GM23338 (cell line): ENCODE measurements at regions not wholly inside any gene's neighbourhood (a gene's known extent, or its start where the extent isn't known, plus 50 kb on each side); places are given as distances from the start of the nearest gene placed in this dataset.

Experiments used
- ATAC-seq: fragments of 200-7000 bp; cut with Tn5 transposase; 3 replicates; pipeline ENCODE4 v1.9.1; 2020
- DNase-seq: peaks from one replicate; pipeline ENCODE4 v3.0.0-alpha.2; 2015; ENCODE audit warnings: low spot score
- H2AFZ ChIP-seq: fragments of 200-600 bp; sonication (generic); 2 replicates; pipeline ENCODE4 v1.8.0; 2016; ENCODE audit warnings: antibody characterized with exemption, mild to moderate bottlenecking, moderate library complexity
- H3F3A ChIP-seq: fragments of 200-600 bp; sonication (generic); replicated peaks from 2 replicates; pipeline ENCODE4 v1.8.0; 2017; ENCODE audit warnings: antibody characterized with exemption, mixed run types, low read depth
- H3K27ac ChIP-seq: fragments of 200-600 bp; sonication (generic); 2 replicates; pipeline ENCODE4 v1.6.1; 2016; ENCODE audit warnings: low read depth
- H3K27me3 ChIP-seq: fragments of 200-600 bp; sonication (generic); 2 replicates; pipeline ENCODE4 v1.8.0; 2016; ENCODE audit warnings: mild to moderate bottlenecking, mixed run types, moderate library complexity; ENCODE audit not compliant: insufficient read depth
- H3K36me3 ChIP-seq: fragments of 200-600 bp; sonication (generic); 2 replicates; pipeline ENCODE4 v1.8.0; 2016; ENCODE audit warnings: mild to moderate bottlenecking; ENCODE audit not compliant: insufficient read depth
- H3K4me1 ChIP-seq: fragments of 200-600 bp; sonication (generic); 2 replicates; pipeline ENCODE4 v1.8.0; 2016; ENCODE audit warnings: mild to moderate bottlenecking, moderate library complexity; ENCODE audit not compliant: insufficient read depth
- H3K4me2 ChIP-seq: fragments of 200-600 bp; sonication (generic); 2 replicates; pipeline ENCODE4 v1.7.1; 2017; ENCODE audit warnings: mixed run types
- H3K4me3 ChIP-seq: fragments of 200-600 bp; sonication (generic); 2 replicates; pipeline ENCODE4 v1.6.1; 2016; ENCODE audit warnings: mixed run types
- H3K79me2 ChIP-seq: fragments of 200-600 bp; sonication (generic); replicated peaks from 2 replicates; pipeline ENCODE4 v1.8.0; 2017; ENCODE audit warnings: mild to moderate bottlenecking; ENCODE audit not compliant: insufficient read depth
- H3K9me2 ChIP-seq: fragments of 200-600 bp; sonication (generic); 2 replicates; pipeline ENCODE4 v1.8.0; 2017; ENCODE audit not compliant: insufficient read depth
- H4K20me1 ChIP-seq: fragments of 200-600 bp; sonication (generic); replicated peaks from 2 replicates; pipeline ENCODE4 v1.8.0; 2017; ENCODE audit warnings: mild to moderate bottlenecking; ENCODE audit not compliant: insufficient read depth
- H3K27ac Mint-ChIP-seq: 2 replicates; pipeline ENCODE4 v1.8.0; 2020; ENCODE audit warnings: inconsistent platforms, mild to moderate bottlenecking, moderate library complexity, mixed read lengths
- H3K27me3 Mint-ChIP-seq: 3 replicates; pipeline ENCODE4 v1.8.0; 2022; ENCODE audit warnings: low read depth, mild to moderate bottlenecking, moderate library complexity, mixed read lengths, inconsistent platforms; ENCODE audit not compliant: insufficient read depth, poor library complexity
- H3K36me3 Mint-ChIP-seq: 3 replicates; pipeline ENCODE4 v1.8.0; 2021; ENCODE audit warnings: low read depth, mild to moderate bottlenecking, inconsistent platforms, moderate library complexity, mixed read lengths
- H3K4me1 Mint-ChIP-seq: 3 replicates; pipeline ENCODE4 v1.8.0; 2020; ENCODE audit warnings: mild to moderate bottlenecking, inconsistent platforms, mixed read lengths
- H3K4me3 Mint-ChIP-seq: 3 replicates; pipeline ENCODE4 v1.8.0; 2021; ENCODE audit warnings: moderate library complexity, mild to moderate bottlenecking, inconsistent platforms, mixed read lengths
- H3K9me3 Mint-ChIP-seq: 3 replicates; pipeline ENCODE4 v1.8.0; 2020; ENCODE audit warnings: moderate library complexity, mild to moderate bottlenecking, inconsistent platforms, mixed read lengths
- CREB1 ChIP-seq: fragments of 250-450 bp; sonication (Bioruptor Pico); IDR thresholded peaks from 2 replicates; pipeline ENCODE4 v1.5.0; 2020; ENCODE audit warnings: low read depth, mild to moderate bottlenecking, moderate library complexity
- EZH2phosphoT487 ChIP-seq: fragments of 200-600 bp; sonication (generic); IDR thresholded peaks from one replicate; pipeline ENCODE4 v1.8.1; 2018; ENCODE audit warnings: antibody characterized with exemption; ENCODE audit not compliant: unreplicated experiment
- STAT1 ChIP-seq: IDR thresholded peaks from one replicate; pipeline ENCODE4 v1.6.1; 2016; ENCODE audit warnings: antibody characterized with exemption; ENCODE audit not compliant: unreplicated experiment
- TF ChIP-seq, protein P1 (sequence below), 2 experiments: fragments of 200-600 bp in 1 of 2; sonication (generic) in 1 of 2; conservative IDR thresholded peaks; 2 replicates each; pipeline versions ENCODE4 v1.5.1 to v1.6.1; 2016 to 2017; ENCODE audit warnings: antibody characterized with exemption in 2 of 2, low read depth in 2 of 2, mild to moderate bottlenecking in 2 of 2, moderate library complexity in 1 of 2
- TF ChIP-seq, protein P2 (sequence below): IDR thresholded peaks from one replicate; pipeline ENCODE4 v1.6.1; 2018; ENCODE audit warnings: antibody characterized with exemption; ENCODE audit not compliant: unreplicated experiment

DNA sequence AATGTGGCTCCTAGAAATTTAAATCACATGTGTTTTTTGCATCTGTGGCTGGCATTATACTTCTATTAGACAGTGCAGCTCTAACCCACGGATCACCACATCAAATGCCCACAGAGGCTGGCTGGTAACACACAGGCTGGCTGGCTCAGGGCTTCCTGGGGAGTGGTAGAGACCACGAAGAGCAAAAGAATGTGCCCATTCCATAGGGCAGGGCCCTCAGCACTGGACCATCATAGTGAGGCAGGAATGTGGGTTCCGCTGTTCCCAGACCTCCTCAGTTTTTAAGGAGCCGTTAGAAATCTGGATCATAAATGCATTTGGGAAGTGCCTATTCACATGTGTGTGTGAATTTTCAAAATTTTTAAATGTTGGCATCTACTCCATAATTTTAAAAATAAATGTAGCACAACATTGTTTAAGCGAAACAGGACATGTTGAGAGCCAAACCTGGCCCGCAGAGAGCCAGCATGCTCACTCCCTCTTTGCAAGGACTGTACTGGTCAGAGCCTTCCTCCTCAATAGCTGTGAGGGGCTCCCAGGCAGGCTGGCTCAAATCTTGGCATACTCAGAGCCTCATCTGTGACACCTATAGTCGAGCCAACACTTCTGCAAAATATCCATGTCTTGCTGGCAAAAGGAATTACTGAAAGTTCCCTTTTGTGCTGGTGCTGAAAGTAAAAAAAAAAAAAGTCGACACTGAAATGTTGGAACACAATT lies 190.5 kb downstream of the FNDC1 start:
- ATAC-seq (peak; percentile 72), DNase-seq (peak; percentile 5)
- Mint-ChIP-seq H3K27me3 (no peaks in the 10 kb centered on the region), H3K4me3 (no peak overlapping the region), H3K9me3 (no peaks in the 10 kb centered on the region; the same call in 2 of the 3 replicates), H3K27ac (no peak overlapping the region), H3K4me1 (no peaks in the 10 kb centered on the region), H3K36me3 (no peaks in the 10 kb centered on the region)
- Histone ChIP-seq H3K9me2 (no peaks in the 10 kb centered on the region), H3K4me2 (no peak overlapping the region), H3K4me3 (no peak overlapping the region), H4K20me1 (no peaks in the 10 kb centered on the region), H3K4me1 (no peaks in the 10 kb centered on the region), H3K36me3 (no peaks in the 10 kb centered on the region), H3K27ac (no peak overlapping the region), H2AFZ (no peak overlapping the region), H3K79me2 (no peaks in the 10 kb centered on the region), H3K27me3 (no peaks in the 10 kb centered on the region), H3F3A (no peaks in the 10 kb centered on the region)
- TF ChIP-seq STAT1, result no peak
- no peak for TF ChIP-seq EZH2phosphoT487
- TF ChIP-seq, protein P1, sequence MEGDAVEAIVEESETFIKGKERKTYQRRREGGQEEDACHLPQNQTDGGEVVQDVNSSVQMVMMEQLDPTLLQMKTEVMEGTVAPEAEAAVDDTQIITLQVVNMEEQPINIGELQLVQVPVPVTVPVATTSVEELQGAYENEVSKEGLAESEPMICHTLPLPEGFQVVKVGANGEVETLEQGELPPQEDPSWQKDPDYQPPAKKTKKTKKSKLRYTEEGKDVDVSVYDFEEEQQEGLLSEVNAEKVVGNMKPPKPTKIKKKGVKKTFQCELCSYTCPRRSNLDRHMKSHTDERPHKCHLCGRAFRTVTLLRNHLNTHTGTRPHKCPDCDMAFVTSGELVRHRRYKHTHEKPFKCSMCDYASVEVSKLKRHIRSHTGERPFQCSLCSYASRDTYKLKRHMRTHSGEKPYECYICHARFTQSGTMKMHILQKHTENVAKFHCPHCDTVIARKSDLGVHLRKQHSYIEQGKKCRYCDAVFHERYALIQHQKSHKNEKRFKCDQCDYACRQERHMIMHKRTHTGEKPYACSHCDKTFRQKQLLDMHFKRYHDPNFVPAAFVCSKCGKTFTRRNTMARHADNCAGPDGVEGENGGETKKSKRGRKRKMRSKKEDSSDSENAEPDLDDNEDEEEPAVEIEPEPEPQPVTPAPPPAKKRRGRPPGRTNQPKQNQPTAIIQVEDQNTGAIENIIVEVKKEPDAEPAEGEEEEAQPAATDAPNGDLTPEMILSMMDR (conservative IDR thresholded peaks at IDR 0.05; ENCODE audit: low read depth in 2 of 2), result no peak; a peak in 1 of 4 replicates

DNA sequence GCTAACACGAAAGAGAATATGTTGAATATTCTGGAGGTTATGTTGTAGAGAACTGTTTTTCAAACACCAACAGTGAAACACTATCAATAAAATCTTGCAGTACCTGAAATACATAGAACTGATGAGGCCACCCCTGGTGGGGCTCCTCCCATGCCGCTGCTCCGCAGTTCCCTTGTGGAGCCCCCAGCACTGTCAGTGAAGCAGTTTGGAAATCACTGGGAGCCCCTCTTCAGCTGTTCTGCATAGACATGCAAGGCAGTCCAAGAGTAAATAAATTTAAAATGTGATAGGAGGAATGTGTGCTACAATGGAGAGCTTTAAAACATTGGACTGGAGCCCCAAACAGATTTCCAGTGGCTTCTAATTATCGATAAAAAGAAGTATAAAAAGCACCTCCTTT lies 189.4 kb downstream of the FNDC1 start:
- no peak for TF ChIP-seq CREB1 (CRISPR knock-in tag)
- no peak for ATAC-seq

DNA sequence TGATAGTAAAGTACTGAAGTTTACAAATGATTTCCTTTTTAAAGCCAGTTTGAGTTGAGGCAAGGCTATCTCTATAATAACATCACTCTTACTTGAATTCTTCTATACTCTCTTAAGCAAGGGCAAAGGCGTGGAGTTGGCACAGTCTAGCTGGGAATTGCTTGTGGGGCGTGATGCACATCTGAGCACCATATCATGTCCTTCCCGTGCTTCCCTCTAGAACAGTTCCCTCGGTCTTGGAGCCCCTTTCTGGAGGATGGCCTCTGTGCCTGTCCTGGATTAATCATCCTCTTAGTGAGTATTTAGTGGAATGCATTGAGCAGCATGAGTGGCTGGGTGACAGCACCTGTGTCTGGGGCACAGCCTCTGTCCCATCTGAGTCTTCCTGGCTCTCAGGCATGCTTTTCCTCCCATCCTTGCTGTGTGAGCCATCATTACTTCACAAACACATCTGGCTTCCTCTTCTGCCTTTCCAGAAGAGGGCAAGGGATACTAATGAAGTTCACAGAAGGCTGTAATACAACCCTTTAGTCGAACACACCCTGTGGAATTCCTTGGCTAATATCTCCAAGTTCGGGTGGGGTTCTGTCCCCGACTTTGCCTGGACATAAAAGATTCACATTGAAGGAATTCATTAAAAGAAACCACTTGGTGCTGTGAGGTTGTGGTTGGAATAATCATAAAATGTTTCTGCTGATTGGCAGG lies 188.2 kb downstream of the FNDC1 start:
- Histone ChIP-seq H3F3A (no peaks in the 10 kb centered on the region), H2AFZ (no peak overlapping the region), H3K9me2 (no peaks in the 10 kb centered on the region), H3K4me1 (no peaks in the 10 kb centered on the region), H4K20me1 (no peaks in the 10 kb centered on the region), H3K4me3 (no peak overlapping the region), H3K27me3 (no peaks in the 10 kb centered on the region), H3K79me2 (no peaks in the 10 kb centered on the region), H3K4me2 (no peak overlapping the region), H3K27ac (no peak overlapping the region), H3K36me3 (no peaks in the 10 kb centered on the region)
- ATAC-seq (no peak), DNase-seq (no peak)
- Mint-ChIP-seq H3K27me3 (no peaks in the 10 kb centered on the region), H3K36me3 (no peaks in the 10 kb centered on the region), H3K4me3 (no peak overlapping the region), H3K4me1 (no peaks in the 10 kb centered on the region), H3K27ac (no peak overlapping the region), H3K9me3 (no peaks in the 10 kb centered on the region; the same call in 2 of the 3 replicates)
- TF ChIP-seq EZH2phosphoT487 (no peak), STAT1 (no peak)
- TF ChIP-seq, protein P2, sequence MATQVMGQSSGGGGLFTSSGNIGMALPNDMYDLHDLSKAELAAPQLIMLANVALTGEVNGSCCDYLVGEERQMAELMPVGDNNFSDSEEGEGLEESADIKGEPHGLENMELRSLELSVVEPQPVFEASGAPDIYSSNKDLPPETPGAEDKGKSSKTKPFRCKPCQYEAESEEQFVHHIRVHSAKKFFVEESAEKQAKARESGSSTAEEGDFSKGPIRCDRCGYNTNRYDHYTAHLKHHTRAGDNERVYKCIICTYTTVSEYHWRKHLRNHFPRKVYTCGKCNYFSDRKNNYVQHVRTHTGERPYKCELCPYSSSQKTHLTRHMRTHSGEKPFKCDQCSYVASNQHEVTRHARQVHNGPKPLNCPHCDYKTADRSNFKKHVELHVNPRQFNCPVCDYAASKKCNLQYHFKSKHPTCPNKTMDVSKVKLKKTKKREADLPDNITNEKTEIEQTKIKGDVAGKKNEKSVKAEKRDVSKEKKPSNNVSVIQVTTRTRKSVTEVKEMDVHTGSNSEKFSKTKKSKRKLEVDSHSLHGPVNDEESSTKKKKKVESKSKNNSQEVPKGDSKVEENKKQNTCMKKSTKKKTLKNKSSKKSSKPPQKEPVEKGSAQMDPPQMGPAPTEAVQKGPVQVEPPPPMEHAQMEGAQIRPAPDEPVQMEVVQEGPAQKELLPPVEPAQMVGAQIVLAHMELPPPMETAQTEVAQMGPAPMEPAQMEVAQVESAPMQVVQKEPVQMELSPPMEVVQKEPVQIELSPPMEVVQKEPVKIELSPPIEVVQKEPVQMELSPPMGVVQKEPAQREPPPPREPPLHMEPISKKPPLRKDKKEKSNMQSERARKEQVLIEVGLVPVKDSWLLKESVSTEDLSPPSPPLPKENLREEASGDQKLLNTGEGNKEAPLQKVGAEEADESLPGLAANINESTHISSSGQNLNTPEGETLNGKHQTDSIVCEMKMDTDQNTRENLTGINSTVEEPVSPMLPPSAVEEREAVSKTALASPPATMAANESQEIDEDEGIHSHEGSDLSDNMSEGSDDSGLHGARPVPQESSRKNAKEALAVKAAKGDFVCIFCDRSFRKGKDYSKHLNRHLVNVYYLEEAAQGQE, result no peak

More for the DNA sequence above, 189.4 kb downstream of the FNDC1 start:
- Mint-ChIP-seq H3K9me3 (no peaks in the 10 kb centered on the region; the same call in 2 of the 3 replicates), H3K27ac (no peak overlapping the region), H3K4me1 (no peaks in the 10 kb centered on the region), H3K4me3 (no peak overlapping the region), H3K27me3 (no peaks in the 10 kb centered on the region), H3K36me3 (no peaks in the 10 kb centered on the region)
- no peak for DNase-seq
- Histone ChIP-seq H3K27ac (no peak overlapping the region), H3K27me3 (no peaks in the 10 kb centered on the region), H3K79me2 (no peaks in the 10 kb centered on the region), H2AFZ (no peak overlapping the region), H3K36me3 (no peaks in the 10 kb centered on the region), H4K20me1 (no peaks in the 10 kb centered on the region), H3K9me2 (no peaks in the 10 kb centered on the region), H3K4me2 (no peak overlapping the region), H3K4me1 (no peaks in the 10 kb centered on the region), H3F3A (no peaks in the 10 kb centered on the region), H3K4me3 (no peak overlapping the region)
